Astrocyte of the spinal cord (primary cell): ENCODE measurements at regions not wholly inside any gene's neighbourhood (a gene's known extent, or its start where the extent isn't known, plus 50 kb on each side); places are given as distances from the start of the nearest gene placed in this dataset.
A peak's percentile ranks its signal among the peaks of the same experiment; 100 is the strongest.

Experiments used
- DNase-seq: peaks from one replicate; pipeline ENCODE4 v3.0.0; 2011; ENCODE audit warnings: low read depth, low spot score
- H3K4me3 ChIP-seq: 2 replicates; pipeline ENCODE4 v1.5.1; 2011; ENCODE audit warnings: low read depth, mild to moderate bottlenecking, low read length, moderate library complexity
- in situ Hi-C: cut with HindIII; loops from 2 replicates; pipeline ENCODE4 v1.10.0; 2017; ENCODE audit warnings: low sequenced_read_pairs
- TF ChIP-seq, protein P1 (sequence below): IDR thresholded peaks from 2 replicates; pipeline ENCODE4 v1.5.1; 2012; ENCODE audit warnings: low read depth, mild to moderate bottlenecking, low read length, inconsistent platforms

DNA sequence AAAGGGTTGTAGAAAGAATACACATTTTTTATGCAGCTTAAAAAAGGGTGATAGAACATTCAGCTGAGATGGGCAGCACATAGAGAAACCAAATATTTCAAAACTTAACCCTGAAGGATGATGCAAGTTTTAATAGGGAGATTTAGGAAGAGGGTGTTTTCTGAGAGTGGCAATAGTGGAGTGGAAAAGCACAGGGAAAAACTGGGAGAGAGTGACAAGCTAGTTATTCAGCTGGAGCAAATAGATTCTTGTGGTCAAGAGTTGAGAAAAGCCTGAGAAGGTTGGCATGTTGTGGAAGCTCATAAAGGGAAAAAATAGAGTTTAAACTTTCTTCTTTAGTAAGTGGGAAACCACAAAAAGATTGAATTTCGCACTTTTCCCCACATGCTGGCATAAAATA is 359.6 kb upstream of the PITX2 start:
- peak; percentile 6 for DNase-seq
- no peak overlapping the region for H3K4me3 ChIP-seq
- TF ChIP-seq, protein P1, sequence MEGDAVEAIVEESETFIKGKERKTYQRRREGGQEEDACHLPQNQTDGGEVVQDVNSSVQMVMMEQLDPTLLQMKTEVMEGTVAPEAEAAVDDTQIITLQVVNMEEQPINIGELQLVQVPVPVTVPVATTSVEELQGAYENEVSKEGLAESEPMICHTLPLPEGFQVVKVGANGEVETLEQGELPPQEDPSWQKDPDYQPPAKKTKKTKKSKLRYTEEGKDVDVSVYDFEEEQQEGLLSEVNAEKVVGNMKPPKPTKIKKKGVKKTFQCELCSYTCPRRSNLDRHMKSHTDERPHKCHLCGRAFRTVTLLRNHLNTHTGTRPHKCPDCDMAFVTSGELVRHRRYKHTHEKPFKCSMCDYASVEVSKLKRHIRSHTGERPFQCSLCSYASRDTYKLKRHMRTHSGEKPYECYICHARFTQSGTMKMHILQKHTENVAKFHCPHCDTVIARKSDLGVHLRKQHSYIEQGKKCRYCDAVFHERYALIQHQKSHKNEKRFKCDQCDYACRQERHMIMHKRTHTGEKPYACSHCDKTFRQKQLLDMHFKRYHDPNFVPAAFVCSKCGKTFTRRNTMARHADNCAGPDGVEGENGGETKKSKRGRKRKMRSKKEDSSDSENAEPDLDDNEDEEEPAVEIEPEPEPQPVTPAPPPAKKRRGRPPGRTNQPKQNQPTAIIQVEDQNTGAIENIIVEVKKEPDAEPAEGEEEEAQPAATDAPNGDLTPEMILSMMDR, result no peak
- in situ Hi-C loops, result no loop called here

DNA sequence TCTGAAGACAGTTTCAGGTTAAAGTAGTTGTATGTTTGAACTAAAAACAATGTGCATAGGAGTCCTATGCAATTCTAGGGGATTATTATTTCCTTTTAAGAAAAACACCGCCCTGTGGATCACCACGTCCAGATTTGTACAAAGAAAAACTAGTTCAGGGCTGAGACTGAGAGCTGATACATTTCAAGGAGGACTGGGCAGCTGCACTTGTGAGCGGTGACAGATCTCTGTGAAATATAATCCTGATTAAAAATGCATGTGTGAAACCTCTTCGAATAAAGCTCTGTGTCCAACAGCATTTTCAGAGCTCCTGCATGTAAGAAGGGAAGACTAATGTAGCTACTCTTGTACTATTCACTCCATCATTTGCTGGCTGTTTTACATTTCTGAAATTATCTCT is 365.8 kb upstream of the PITX2 start:
- TF ChIP-seq, protein P1, result no peak
- no peak for DNase-seq
- no peak overlapping the region for H3K4me3 ChIP-seq
- in situ Hi-C loops, result no loop called here

DNA sequence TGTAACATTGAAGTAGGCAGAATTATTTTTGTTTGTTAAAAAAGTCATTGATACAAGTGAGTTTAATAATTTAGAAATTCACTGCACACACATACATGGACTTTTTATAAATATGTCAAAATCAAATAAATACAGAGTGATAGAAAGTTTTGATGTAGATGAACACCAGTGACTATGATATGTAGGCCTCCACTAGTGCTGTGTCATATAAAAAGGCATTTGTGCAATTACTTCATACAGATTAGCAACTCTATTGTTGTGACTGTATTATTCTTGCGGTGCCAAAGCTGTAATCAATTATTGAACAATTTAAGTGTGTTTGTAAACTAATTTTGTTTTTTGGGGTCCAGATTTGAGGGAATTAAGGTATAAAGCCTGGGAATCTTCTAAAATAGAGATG is 366.2 kb upstream of the PITX2 start:
- in situ Hi-C loops, result no loop called here
- DNase-seq, result peak; percentile 3
- TF ChIP-seq, protein P1, result no peak
- H3K4me3 ChIP-seq, result no peak overlapping the region

DNA sequence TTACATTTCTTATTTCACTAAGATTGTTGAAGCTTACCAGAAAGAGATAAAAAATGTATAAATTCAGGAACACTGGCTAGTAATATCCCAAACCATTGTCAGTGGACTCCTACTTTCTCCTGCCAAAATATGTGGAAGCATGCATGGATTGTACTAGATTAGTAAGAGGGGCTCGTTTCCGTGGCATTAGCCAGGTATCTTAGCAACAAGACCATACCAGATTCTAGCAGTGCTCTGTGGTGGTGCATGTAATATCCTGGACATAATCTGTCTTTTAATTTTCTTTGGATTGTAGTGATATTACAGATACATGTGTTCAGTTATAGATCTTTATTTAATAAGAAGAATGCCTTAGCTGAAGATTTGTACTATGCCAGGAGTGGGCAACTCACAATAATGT is 371.9 kb upstream of the PITX2 start:
- DNase-seq, result no peak
- in situ Hi-C loops, result no loop called here
- TF ChIP-seq, protein P1, result no peak

DNA sequence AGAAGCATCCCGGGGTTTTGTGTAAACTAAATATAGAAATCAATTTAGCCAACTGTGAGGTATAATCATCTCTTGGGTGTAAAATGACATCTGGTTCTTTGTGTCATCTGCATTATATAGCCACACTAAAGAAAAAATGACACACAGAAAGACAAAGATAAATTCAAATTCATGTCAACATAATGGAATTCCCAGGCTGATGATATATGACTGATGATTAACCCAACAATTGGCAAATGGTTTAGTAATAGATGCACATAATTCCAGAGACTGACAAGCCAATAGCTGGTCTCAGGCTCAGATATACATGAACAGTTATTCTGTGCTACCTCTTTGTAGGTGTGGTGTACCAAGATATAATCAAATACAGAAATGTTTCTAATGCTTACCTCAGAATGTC is 375.4 kb upstream of the PITX2 start:
- TF ChIP-seq, protein P1, result no peak
- in situ Hi-C loops, result no loop called here
- no peak for DNase-seq
- no peak overlapping the region for H3K4me3 ChIP-seq

More for the DNA sequence above, 371.9 kb upstream of the PITX2 start:
- H3K4me3 ChIP-seq, result no peak overlapping the region

DNA sequence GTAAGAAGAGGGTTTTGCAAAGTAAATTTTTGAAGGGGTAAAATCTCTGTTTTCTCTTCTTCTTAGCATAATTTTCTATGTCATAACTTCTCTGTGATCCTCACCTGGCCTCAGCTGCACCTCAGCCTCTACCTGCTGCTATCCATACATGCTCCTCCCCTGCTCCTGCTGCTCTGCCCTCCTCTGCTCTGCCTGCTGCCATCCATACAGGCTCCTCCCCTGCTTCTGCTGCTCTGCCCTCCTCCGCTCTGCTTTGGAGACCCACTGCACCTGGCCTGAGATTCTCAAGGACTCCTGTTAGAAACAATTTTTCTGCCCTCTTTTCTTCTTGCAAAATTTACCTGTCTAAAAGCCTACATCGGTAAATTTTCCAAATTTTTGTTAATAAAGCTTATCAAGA is 388.6 kb upstream of the PITX2 start:
- H3K4me3 ChIP-seq, result no peak overlapping the region
- TF ChIP-seq, protein P1, result no peak
- no peak for DNase-seq
- in situ Hi-C loops, result no loop called here

DNA sequence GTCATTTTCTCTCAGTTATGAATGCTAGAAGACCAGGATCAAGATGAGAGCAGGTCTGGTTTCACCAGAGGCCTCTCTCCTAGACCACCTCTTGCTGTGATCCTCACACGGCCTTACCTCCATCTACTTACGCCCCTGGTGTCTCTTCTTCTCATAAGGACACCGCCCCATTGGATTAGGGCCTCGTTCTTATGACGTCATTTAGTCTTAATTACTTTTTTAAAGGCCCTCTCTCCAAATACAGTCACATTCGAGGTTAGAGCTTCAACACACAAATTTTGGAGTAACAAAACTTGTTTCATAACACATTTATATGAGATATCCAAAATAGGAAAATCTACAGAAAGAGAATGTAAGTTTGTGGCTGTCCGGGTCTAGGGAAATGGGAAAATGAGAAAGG is 391.0 kb upstream of the PITX2 start:
- H3K4me3 ChIP-seq, result no peak overlapping the region
- in situ Hi-C loops, result no loop called here
- DNase-seq, result no peak
- TF ChIP-seq, protein P1, result no peak
